ENCODE measurements at regions not wholly inside any gene's neighbourhood (a gene's known extent, or its start where the extent isn't known, plus 50 kb on each side); places are given as distances from the start of the nearest gene placed in this dataset.

DNA sequence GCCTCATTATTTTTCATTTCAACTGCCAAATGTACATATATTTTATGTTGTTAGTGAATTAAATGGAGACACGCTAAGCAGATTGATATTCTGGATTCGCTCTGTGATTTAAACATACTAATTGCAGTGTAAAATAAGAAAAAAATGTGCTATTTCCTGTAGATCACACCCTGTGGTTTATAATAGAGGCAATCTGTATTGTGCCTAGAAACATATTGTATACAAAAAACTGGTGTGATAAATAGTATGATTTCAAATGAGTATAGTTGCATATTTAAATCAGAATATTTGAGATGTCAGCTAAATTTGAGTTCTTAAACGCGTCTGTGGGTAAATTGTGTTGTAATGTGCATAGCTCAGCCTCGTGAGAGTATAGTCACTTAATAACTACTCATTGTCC is 643.9 kb downstream of the TBC1D4 start:
- Mint-ChIP-seq H3K27me3 (no peaks in the 10 kb centered on the region), H3K27ac (no peak overlapping the region), H3K36me3 (no peaks in the 10 kb centered on the region), H3K4me1 (ENCODE audit: low read depth) (no peaks in the 10 kb centered on the region), H3K9me3 (ENCODE audit: low read depth) (no peaks in the 10 kb centered on the region), H3K4me3 (no peak overlapping the region)

DNA sequence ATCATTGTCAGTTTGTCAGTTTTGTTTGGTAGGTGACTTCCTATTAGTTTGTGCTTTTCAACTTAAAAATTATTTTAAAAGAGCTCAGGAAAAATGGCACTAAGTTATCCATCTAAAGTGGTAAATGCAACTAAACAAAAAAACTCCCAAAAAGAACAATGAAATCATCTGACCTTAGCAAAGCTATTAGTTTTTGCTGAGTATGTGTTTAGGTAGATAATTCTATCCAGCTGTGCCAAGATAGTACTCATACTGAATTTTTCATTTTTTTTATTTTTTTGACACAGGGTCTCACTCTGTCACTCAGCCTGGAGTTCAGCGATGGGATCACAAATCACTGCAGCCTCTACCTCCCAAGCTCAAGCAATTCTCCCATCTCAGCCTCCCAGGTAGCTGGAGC is 645.3 kb downstream of the TBC1D4 start:
- no peaks in the 10 kb centered on the region for H3K4me1 Mint-ChIP-seq (ENCODE audit: low read depth)
- no peak overlapping the region for H3K27ac Mint-ChIP-seq
- H3K4me3 Mint-ChIP-seq = no peak overlapping the region
- no peaks in the 10 kb centered on the region for H3K9me3 Mint-ChIP-seq (ENCODE audit: low read depth)
- no peaks in the 10 kb centered on the region for H3K36me3 Mint-ChIP-seq
- H3K27me3 Mint-ChIP-seq = no peaks in the 10 kb centered on the region

DNA sequence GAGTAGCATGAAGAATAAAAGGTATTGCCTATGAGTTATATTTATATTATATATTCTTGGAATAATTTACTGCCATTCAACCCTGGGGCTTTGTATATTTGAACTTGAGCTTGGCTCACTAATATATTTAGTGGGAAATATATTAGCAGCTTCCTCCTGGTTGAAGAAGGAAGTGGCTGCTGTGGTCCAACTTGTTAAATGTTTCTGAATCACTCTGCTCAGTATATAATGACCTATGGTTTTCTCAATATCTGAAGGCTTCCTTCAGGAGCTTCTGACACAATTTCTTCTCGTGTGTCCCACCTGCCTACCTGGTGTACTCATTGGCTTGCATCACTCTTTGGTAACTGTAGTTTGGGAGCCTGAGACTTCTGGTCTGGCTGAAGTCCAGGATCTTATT is 646.4 kb downstream of the TBC1D4 start:
- H3K9me3 Mint-ChIP-seq (ENCODE audit: low read depth) = no peaks in the 10 kb centered on the region
- no peaks in the 10 kb centered on the region for H3K36me3 Mint-ChIP-seq
- H3K27me3 Mint-ChIP-seq = no peaks in the 10 kb centered on the region
- no peak overlapping the region for H3K4me3 Mint-ChIP-seq
- H3K4me1 Mint-ChIP-seq (ENCODE audit: low read depth) = no peaks in the 10 kb centered on the region
- no peak overlapping the region for H3K27ac Mint-ChIP-seq

DNA sequence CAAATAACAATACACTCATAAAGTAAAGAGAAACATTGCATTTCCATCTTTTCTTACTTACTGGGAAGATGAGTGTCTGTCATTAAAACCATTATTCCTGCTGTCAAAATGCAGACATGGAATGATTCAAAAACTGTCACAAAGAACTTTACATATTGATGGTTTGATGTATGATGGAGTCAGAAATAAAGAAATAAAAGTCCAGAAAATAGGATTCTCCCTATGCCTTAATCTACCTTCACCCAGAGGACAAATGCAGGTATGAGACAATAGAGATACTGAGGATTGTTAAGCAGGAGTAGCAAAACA is 656.1 kb downstream of the TBC1D4 start:
- Mint-ChIP-seq H3K27me3 (no peaks in the 10 kb centered on the region), H3K4me1 (ENCODE audit: low read depth) (no peaks in the 10 kb centered on the region), H3K27ac (no peak overlapping the region), H3K9me3 (ENCODE audit: low read depth) (no peaks in the 10 kb centered on the region), H3K4me3 (no peak overlapping the region), H3K36me3 (no peaks in the 10 kb centered on the region)

DNA sequence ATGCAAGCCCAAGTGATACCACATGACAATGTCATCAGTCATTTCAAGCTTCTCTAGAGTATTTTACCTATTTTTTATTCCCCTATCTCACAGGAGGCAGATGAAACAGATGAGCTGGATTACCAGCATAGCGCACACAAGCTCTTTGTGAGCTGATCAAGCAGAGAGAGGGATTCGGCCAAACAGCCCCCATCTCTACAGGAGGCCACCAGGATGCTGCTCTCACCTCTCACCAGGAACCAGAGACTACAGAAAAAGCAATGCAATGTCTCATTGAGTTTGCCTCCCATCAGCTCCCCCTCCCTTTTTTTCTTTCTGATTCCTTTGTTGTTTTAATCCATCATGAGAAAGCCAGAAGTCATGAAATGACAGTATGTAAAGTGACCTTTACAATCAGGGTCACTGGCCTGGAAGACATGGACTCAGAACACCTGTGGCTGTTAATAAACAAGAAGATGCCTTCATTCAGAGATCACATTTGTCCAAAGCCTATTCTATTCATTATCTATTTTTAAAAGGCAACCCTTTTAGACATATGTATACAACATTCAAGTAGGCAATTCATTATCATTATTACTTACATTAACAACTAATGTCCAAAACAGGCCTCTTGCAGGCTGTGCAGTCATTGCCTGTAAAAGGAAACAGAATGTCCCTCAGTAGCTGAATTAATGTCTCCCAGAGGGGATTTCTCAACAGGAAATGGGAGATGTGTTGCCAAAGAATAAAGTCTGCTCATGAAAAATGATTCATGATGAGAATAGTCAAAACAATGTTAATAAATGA is 656.6 kb downstream of the TBC1D4 start:
- Mint-ChIP-seq H3K4me1 (ENCODE audit: low read depth) (no peaks in the 10 kb centered on the region), H3K9me3 (ENCODE audit: low read depth) (no peaks in the 10 kb centered on the region), H3K27ac (no peak overlapping the region), H3K27me3 (no peaks in the 10 kb centered on the region), H3K36me3 (no peaks in the 10 kb centered on the region), H3K4me3 (no peak overlapping the region)

DNA sequence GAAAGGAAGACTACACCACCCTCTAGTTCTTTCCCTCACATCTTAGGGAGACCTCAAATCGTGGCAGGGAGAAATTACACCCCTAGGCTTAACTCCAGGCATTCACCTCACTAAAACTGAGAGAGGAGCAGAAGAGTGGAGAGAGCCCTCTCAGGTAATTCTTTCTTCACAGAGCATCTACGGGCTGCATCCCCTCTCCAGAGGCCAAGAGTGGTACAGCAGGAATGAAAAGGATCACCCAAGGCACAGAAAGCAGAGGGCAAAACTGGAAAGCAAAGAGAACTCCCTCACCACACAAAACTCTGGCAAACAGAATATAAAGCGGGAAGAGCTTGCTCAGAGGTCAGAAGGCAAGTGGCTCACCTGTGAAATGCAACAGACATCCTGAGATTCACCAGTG is 661.2 kb downstream of the TBC1D4 start:
- Mint-ChIP-seq H3K9me3 (ENCODE audit: low read depth) (no peaks in the 10 kb centered on the region), H3K36me3 (no peaks in the 10 kb centered on the region), H3K27ac (no peak overlapping the region), H3K27me3 (no peaks in the 10 kb centered on the region), H3K4me3 (no peak overlapping the region), H3K4me1 (ENCODE audit: low read depth) (no peaks in the 10 kb centered on the region)

DNA sequence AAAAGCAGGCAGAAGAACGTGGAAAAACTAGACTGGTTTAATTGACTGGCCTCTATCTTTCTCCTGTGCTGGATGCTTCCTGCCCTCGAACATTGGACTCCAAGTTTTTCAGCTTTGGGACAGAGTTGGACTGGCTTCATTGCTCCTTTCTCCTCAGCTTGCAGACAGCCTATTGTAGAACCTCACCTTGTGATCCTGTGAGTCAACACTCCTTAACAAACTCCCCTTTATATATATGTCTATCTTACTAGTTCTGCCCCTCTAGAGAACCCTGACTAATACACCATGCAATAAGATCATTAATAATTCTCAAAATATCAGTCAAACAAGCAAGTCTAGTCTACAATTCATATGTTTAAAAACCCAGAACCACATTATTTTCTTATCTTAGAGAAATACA is 662.4 kb downstream of the TBC1D4 start:
- H3K9me3 Mint-ChIP-seq (ENCODE audit: low read depth) = no peaks in the 10 kb centered on the region
- no peaks in the 10 kb centered on the region for H3K4me1 Mint-ChIP-seq (ENCODE audit: low read depth)
- no peak overlapping the region for H3K4me3 Mint-ChIP-seq
- H3K27ac Mint-ChIP-seq = no peak overlapping the region
- H3K36me3 Mint-ChIP-seq = no peaks in the 10 kb centered on the region
- no peaks in the 10 kb centered on the region for H3K27me3 Mint-ChIP-seq

DNA sequence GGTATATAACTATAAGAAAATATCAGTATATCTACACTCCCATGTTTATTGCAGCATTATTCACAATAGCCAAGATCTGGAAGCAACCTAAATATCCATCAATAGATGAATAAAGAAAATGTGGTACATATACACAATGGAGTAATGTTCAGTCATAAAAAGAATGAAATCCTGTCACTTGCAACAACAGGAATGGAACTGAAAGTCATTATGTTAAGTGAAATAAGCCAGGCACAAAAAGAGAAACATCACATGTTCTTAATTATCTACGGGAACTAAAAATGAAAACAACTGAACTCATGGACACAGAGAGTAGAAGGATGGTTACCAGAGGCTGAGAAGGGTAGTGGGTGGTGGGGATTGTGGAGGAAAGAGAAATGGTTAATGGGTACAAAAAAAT is 665.2 kb downstream of the TBC1D4 start:
- Mint-ChIP-seq H3K9me3 (ENCODE audit: low read depth) (peaks cover 3% of the 10 kb centered on the region), H3K36me3 (peaks cover 3% of the 10 kb centered on the region), H3K4me3 (no peak overlapping the region), H3K27me3 (peaks cover 2% of the 10 kb centered on the region), H3K27ac (no peak overlapping the region), H3K4me1 (ENCODE audit: low read depth) (no peaks in the 10 kb centered on the region)

DNA sequence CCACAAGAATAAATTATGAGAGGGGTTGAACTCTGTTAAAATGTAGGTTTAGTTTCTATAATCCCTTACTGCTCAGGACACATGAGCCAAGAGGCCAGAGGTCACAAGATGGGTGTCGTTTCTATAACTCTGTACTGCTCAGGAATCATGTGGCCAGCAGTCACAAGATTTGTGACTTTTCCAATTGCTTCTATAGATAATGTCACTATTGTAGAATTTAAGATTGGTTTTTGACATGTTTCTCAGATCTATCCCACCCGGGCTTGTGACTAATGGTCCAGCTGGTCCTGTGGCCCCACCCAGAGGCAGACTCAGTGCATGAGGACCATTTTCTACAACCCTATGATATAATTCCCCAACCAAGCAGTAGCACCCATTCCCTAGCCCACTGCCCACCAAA is 662.0 kb upstream of the KLF12 start:
- H3K9me3 Mint-ChIP-seq (ENCODE audit: low read depth) = no peaks in the 10 kb centered on the region
- H3K27ac Mint-ChIP-seq = no peak overlapping the region
- no peaks in the 10 kb centered on the region for H3K4me1 Mint-ChIP-seq (ENCODE audit: low read depth)
- H3K4me3 Mint-ChIP-seq = no peak overlapping the region
- H3K27me3 Mint-ChIP-seq = peaks cover 7% of the 10 kb centered on the region
- H3K36me3 Mint-ChIP-seq = no peaks in the 10 kb centered on the region

DNA sequence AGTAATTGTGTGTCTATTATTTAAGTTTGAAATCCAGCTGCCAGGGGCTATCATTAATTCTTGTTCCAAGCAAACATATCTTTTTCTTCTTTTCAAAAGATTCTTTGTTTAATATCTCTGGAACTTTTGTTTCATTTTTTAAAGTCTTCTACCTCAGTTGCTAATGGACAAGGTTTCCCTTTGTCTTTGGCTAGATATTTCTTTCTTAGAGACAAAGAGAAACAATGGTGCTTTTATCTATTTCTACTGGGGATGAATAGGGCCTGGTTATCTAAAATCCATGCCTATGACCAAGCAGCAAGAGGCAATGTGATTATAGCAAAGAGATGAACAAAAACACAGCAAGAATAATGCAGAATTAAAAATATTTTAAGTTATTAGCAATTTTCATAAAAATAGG is 661.3 kb upstream of the KLF12 start:
- no peaks in the 10 kb centered on the region for H3K36me3 Mint-ChIP-seq
- H3K4me1 Mint-ChIP-seq (ENCODE audit: low read depth) = no peaks in the 10 kb centered on the region
- H3K27me3 Mint-ChIP-seq = peaks cover 7% of the 10 kb centered on the region
- no peaks in the 10 kb centered on the region for H3K9me3 Mint-ChIP-seq (ENCODE audit: low read depth)
- no peak overlapping the region for H3K4me3 Mint-ChIP-seq
- H3K27ac Mint-ChIP-seq = no peak overlapping the region

DNA sequence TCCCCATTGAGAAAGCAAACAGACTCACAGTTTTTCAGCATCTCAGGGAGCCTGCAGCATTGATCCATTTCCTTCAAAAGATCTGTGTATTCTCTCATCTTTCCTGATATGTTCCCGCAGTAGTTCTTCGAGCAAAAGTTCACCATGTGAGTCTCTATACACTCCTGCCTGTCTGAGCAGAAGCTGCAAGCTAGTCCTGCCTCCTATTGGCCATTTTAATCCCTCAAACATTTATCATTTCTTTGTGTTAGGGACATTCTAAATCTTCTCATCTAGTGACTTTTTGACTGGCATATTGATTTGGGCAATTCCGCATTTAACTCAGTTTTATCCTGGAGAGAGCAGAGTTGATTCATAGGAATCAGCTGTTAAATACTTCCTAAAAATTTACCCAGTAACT is 660.4 kb upstream of the KLF12 start:
- H3K27me3 Mint-ChIP-seq = peaks cover 7% of the 10 kb centered on the region
- no peaks in the 10 kb centered on the region for H3K36me3 Mint-ChIP-seq
- H3K27ac Mint-ChIP-seq = no peak overlapping the region
- H3K4me1 Mint-ChIP-seq (ENCODE audit: low read depth) = no peaks in the 10 kb centered on the region
- H3K9me3 Mint-ChIP-seq (ENCODE audit: low read depth) = no peaks in the 10 kb centered on the region
- no peak overlapping the region for H3K4me3 Mint-ChIP-seq

DNA sequence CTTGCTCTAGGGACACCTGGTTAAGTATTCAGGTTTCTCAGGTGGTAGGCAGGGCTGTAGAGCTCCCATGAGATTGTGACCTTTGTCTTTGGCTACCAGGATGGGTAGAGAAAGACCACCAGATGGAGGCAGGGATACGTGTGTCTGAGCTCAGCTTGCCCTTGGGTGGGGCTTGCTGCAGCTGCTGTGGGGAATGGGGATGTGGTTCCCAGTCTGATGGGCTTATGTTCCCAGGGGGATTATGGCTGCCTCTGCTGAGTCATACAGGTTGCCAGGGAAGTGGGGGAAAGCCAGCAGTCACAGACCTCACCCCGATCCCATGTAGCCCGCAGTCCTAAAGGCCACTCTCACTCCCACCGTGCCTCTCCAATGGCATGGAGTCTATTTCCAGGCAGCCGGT is 659.9 kb upstream of the KLF12 start:
- no peak overlapping the region for H3K27ac Mint-ChIP-seq
- H3K9me3 Mint-ChIP-seq (ENCODE audit: low read depth) = no peaks in the 10 kb centered on the region
- peaks cover 7% of the 10 kb centered on the region for H3K27me3 Mint-ChIP-seq
- no peaks in the 10 kb centered on the region for H3K4me1 Mint-ChIP-seq (ENCODE audit: low read depth)
- H3K4me3 Mint-ChIP-seq = no peak overlapping the region
- no peaks in the 10 kb centered on the region for H3K36me3 Mint-ChIP-seq

DNA sequence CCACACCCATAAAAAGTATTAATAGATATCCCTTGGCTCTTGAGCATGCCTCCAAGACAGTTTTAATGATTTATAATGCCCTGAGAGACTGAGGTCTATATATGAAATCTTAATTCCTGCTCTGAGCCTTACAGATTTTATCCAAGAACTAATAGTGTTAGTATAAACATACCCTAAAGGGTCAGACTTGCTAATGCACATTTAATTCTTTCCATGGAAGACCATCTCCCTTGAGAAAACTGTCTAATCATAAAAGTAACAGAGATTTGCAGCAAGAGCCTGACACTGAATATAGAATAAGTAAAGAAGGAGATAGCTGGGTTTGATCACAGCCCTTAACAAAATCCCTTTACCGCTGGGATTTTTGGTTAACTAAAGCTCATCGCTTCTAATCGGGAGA is 650.8 kb upstream of the KLF12 start:
- H3K9me3 Mint-ChIP-seq (ENCODE audit: low read depth) = no peaks in the 10 kb centered on the region
- H3K27ac Mint-ChIP-seq = no peak overlapping the region
- no peak overlapping the region for H3K4me3 Mint-ChIP-seq
- H3K36me3 Mint-ChIP-seq = no peaks in the 10 kb centered on the region
- no peaks in the 10 kb centered on the region for H3K27me3 Mint-ChIP-seq
- no peaks in the 10 kb centered on the region for H3K4me1 Mint-ChIP-seq (ENCODE audit: low read depth)

DNA sequence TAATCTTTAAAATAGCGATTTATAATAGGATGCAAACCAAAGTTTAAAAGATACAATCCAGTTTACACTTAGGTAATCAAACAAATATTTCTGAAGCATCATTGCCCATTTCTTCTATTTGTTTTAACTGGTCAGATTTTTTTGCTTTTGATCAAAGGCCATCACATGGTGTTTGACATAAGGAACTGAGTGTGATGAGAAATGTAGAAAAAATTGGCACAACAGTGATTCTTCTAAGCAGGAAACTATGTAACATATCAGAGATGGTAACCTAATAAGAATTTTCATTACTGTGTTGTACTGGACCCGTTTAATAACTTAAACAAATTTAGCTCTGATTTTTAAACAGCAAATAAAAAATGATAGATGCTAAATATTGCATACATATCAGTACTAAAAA is 644.7 kb upstream of the KLF12 start:
- Mint-ChIP-seq H3K4me3 (no peak overlapping the region), H3K9me3 (ENCODE audit: low read depth) (no peaks in the 10 kb centered on the region), H3K27me3 (peaks cover 6% of the 10 kb centered on the region), H3K4me1 (ENCODE audit: low read depth) (no peaks in the 10 kb centered on the region), H3K36me3 (no peaks in the 10 kb centered on the region), H3K27ac (no peak overlapping the region)

DNA sequence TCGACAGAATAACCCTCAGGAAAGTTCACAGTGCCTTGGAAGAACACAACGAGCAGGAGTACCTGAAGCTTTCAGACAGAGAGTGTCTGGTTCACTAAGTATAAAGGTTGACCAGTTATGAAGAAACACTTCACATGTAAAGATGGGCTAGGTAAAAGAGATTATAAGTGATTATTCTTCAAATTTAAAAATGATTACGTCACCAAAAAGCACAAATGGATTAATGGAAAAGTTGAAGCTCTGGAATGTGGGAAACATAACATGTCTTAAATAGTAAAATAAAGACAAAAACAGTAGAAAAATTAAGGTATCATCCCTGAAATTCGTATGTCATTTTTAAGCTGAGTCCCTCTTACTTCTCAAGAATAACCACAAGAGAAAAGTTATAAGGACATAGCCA is 643.9 kb upstream of the KLF12 start:
- Mint-ChIP-seq H3K4me3 (no peak overlapping the region), H3K9me3 (ENCODE audit: low read depth) (no peaks in the 10 kb centered on the region), H3K4me1 (ENCODE audit: low read depth) (no peaks in the 10 kb centered on the region), H3K36me3 (no peaks in the 10 kb centered on the region), H3K27ac (no peak overlapping the region), H3K27me3 (peaks cover 6% of the 10 kb centered on the region)

DNA sequence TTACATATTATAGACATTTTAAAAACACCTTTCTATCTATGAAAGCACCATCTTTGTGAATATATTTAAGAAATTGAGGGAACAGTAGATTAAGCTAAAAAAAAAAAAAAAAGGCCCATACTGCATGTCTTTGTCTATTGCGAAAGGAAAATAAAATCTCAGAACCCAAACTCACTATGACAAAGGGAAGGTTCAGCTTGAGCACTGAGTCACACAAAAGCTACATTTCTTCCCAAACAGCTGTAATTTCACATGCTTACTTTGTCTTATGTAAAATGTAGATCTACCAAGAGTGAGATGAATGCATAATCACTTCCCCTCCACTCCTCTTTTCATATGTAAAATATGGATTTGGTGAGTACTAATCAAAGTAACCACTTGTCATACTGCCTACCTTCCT is 640.1 kb upstream of the KLF12 start:
- Mint-ChIP-seq H3K27ac (no peak overlapping the region), H3K4me3 (no peak overlapping the region), H3K36me3 (no peaks in the 10 kb centered on the region), H3K4me1 (ENCODE audit: low read depth) (no peaks in the 10 kb centered on the region), H3K9me3 (ENCODE audit: low read depth) (no peaks in the 10 kb centered on the region), H3K27me3 (peaks cover 6% of the 10 kb centered on the region)

Measured in activated naive CD8-positive, alpha-beta T cell (primary cell).